ENCODE measurements at regions not wholly inside any gene's neighbourhood (a gene's known extent, or its start where the extent isn't known, plus 50 kb on each side); places are given as distances from the start of the nearest gene placed in this dataset.

- TF ChIP-seq CTCF (IDR thresholded peaks at IDR 0.05; ENCODE audit: insufficient read depth, low read depth, low read length) (no peak), EZH2 (IDR thresholded peaks at IDR 0.05; ENCODE audit: insufficient read depth, low read length) (no peak)
Measured at GRCh38 chr21:24171736-24172135, 1435.5 kb downstream of the MRPL39 start.

Data from astrocyte (in vitro differentiated cells and primary cell).